Upper lobe of left lung (tissue), 6 donors: ENCODE measurements at regions not wholly inside any gene's neighbourhood (a gene's known extent, or its start where the extent isn't known, plus 50 kb on each side); places are given as distances from the start of the nearest gene placed in this dataset.

Source experiments
- ATAC-seq, 2 donors: fragments of 200-7000 bp; cut with Tn5 transposase; one replicate each; pipeline ENCODE4 v1.9.1; 2022; ENCODE audit warnings: mild to moderate bottlenecking in 2 of 2, moderate library complexity in 2 of 2; ENCODE audit not compliant: low FRiP score in 2 of 2
- DNase-seq, 2 donors: peaks; one replicate each; pipeline ENCODE4 v3.0.0-alpha.2; 2019 to 2020
- H3K27ac ChIP-seq, 4 donors: fragments of 200-600 bp; sonication (generic); one replicate each; pipeline ENCODE4 v1.5.1; 2016 to 2019
- H3K27me3 ChIP-seq, 4 donors: fragments of 200-600 bp; sonication (generic); one replicate each; pipeline ENCODE4 v1.5.1; 2017 to 2019
- H3K36me3 ChIP-seq, 4 donors: fragments of 200-600 bp; sonication (generic); one replicate each; pipeline ENCODE4 v1.5.1; 2016 to 2019
- H3K4me1 ChIP-seq, 4 donors: fragments of 200-600 bp; sonication (generic); one replicate each; pipeline ENCODE4 v1.5.1; 2018 to 2019
- H3K4me3 ChIP-seq, 4 donors: fragments of 200-600 bp; sonication (generic); one replicate each; pipeline ENCODE4 v1.5.1; 2017 to 2019; ENCODE audit warnings: mild to moderate bottlenecking in 2 of 4, moderate library complexity in 1 of 4
- H3K9me3 ChIP-seq, 4 donors: fragments of 200-600 bp; sonication (generic); one replicate each; pipeline ENCODE4 v1.5.1; 2018 to 2019
- CTCF ChIP-seq, 6 experiments: fragments of 450-650 bp in 4 of 6; fragments of 200-600 bp in 2 of 6; sonication (generic) in 2 of 6; IDR thresholded peaks; one replicate each; pipeline ENCODE4 v1.5.1; 2016 to 2019; ENCODE audit warnings: antibody characterized with exemption in 6 of 6
- EP300 ChIP-seq, 4 donors: sonication (generic); formaldehyde crosslinking; IDR thresholded peaks; one replicate each; pipeline ENCODE4 v1.5.1; 2017; ENCODE audit warnings: antibody characterized with exemption in 4 of 4, control low read depth in 2 of 4
- POLR2A ChIP-seq, 4 donors: fragments of 450-650 bp; IDR thresholded peaks; one replicate each; pipeline ENCODE4 v1.5.1; 2016 to 2017; ENCODE audit warnings: antibody characterized with exemption in 4 of 4, mild to moderate bottlenecking in 2 of 4
- POLR2AphosphoS5 ChIP-seq, 2 donors: sonication (generic); formaldehyde crosslinking; IDR thresholded peaks; one replicate each; pipeline ENCODE4 v1.5.1; 2017; ENCODE audit warnings: antibody characterized with exemption in 2 of 2
- WGBS, 2 donors: methylation state at CpG; one replicate each; pipeline ENCODE4 v1.1.5; 2017 to 2018; 5-methylcytosine and 5-hydroxymethylcytosine counted together
- donor health status: DM: no; HTN: no; CAD: no; lungs with moderate emphysema.
- donor health status: DM: no; HTN: yes; CAD: no; lungs with severe emphysema.

- no peak for TF ChIP-seq POLR2A (IDR thresholded peaks at IDR 0.05)
- TF ChIP-seq POLR2AphosphoS5 (IDR thresholded peaks at IDR 0.05) = no peak
- no peak for TF ChIP-seq EP300 (IDR thresholded peaks at IDR 0.05)
- no peak for TF ChIP-seq CTCF (IDR thresholded peaks at IDR 0.05)
- ATAC-seq = no peak
- WGBS, 2 donors = 71 to 72% methylated on average over 10 to 11 of the region's 11 CpGs
- Histone ChIP-seq H3K4me1 (no peaks in the 10 kb centered on the region), H3K4me3 (no peak overlapping the region), H3K27me3 (no peaks in the 10 kb centered on the region), H3K27ac (no peak overlapping the region), H3K9me3 (no peaks in the 10 kb centered on the region), H3K36me3 (no peaks in the 10 kb centered on the region)
- no peak for DNase-seq
These were observed 207.8 kb upstream of the KCNG1 start for GRCh38 chr20:51230727-51231126.

- no peak for TF ChIP-seq POLR2A (IDR thresholded peaks at IDR 0.05)
- no peak for TF ChIP-seq EP300 (IDR thresholded peaks at IDR 0.05)
- TF ChIP-seq CTCF (IDR thresholded peaks at IDR 0.05) = no peak
- TF ChIP-seq POLR2AphosphoS5 (IDR thresholded peaks at IDR 0.05) = no peak
- H3K4me1 ChIP-seq = no peaks in the 10 kb centered on the region
These were observed 205.9 kb upstream of the KCNG1 start for GRCh38 chr20:51228763-51229162.

GRCh38 chr20:51227744-51228143 lies 204.8 kb upstream of the KCNG1 start:
- ATAC-seq = no peak
- Histone ChIP-seq H3K36me3 (no peaks in the 10 kb centered on the region), H3K9me3 (no peaks in the 10 kb centered on the region), H3K27me3 (no peaks in the 10 kb centered on the region), H3K4me1 (no peaks in the 10 kb centered on the region), H3K27ac (no peak overlapping the region), H3K4me3 (no peak overlapping the region)
- no peak for DNase-seq
- WGBS, 2 donors = 85 to 93% methylated on average over 3 of the region's 3 CpGs
- TF ChIP-seq EP300 (IDR thresholded peaks at IDR 0.05) (no peak), POLR2A (IDR thresholded peaks at IDR 0.05) (no peak), POLR2AphosphoS5 (IDR thresholded peaks at IDR 0.05) (no peak), CTCF (IDR thresholded peaks at IDR 0.05) (no peak)

More at GRCh38 chr20:51228763-51229162, 205.9 kb upstream of the KCNG1 start:
- no peaks in the 10 kb centered on the region for H3K27me3 ChIP-seq
- ATAC-seq = no peak
- H3K36me3 ChIP-seq = no peaks in the 10 kb centered on the region
- no peak for DNase-seq
- H3K27ac ChIP-seq = no peak overlapping the region
- H3K9me3 ChIP-seq = no peaks in the 10 kb centered on the region
- no peak overlapping the region for H3K4me3 ChIP-seq

- H3K36me3 ChIP-seq = no peaks in the 10 kb centered on the region
- TF ChIP-seq POLR2AphosphoS5 (IDR thresholded peaks at IDR 0.05) (no peak), CTCF (IDR thresholded peaks at IDR 0.05) (no peak), POLR2A (IDR thresholded peaks at IDR 0.05) (no peak), EP300 (IDR thresholded peaks at IDR 0.05) (no peak)
- WGBS, 2 donors = 36 to 57% methylated on average over 8 of the region's 8 CpGs
- no peaks in the 10 kb centered on the region for H3K9me3 ChIP-seq
- H3K4me1 ChIP-seq = peaks cover 0 to 6% (median 0%) of the 10 kb centered on the region in 4 donors
- DNase-seq (no peak), ATAC-seq (no peak)
- H3K4me3 ChIP-seq = no peak overlapping the region
- H3K27ac ChIP-seq = no peak overlapping the region
- H3K27me3 ChIP-seq = peaks cover 0 to 7% (median 0%) of the 10 kb centered on the region in 4 donors
These were observed 200.3 kb upstream of the KCNG1 start for GRCh38 chr20:51223183-51223720.

GRCh38 chr20:51221791-51222408 lies 199.0 kb upstream of the KCNG1 start:
- Histone ChIP-seq H3K4me1 (peaks cover 0 to 6% (median 0%) of the 10 kb centered on the region in 4 donors), H3K4me3 (no peak overlapping the region), H3K36me3 (no peaks in the 10 kb centered on the region), H3K27me3 (peaks cover 0 to 7% (median 0%) of the 10 kb centered on the region in 4 donors), H3K27ac (no peak overlapping the region), H3K9me3 (peaks cover 0 to 9% (median 7%) of the 10 kb centered on the region in 4 donors)
- DNase-seq (no peak), ATAC-seq (no peak)
- TF ChIP-seq CTCF (IDR thresholded peaks at IDR 0.05) (no peak), POLR2AphosphoS5 (IDR thresholded peaks at IDR 0.05) (no peak), EP300 (IDR thresholded peaks at IDR 0.05) (no peak), POLR2A (IDR thresholded peaks at IDR 0.05) (no peak)
- WGBS, 2 donors = 18 to 29% methylated on average over 15 of the region's 15 CpGs
